A673 (cell line): ENCODE measurements at regions not wholly inside any gene's neighbourhood (a gene's known extent, or its start where the extent isn't known, plus 50 kb on each side); places are given as distances from the start of the nearest gene placed in this dataset.

Experiments
- EZH2 ChIP-seq: fragments of 200-600 bp; sonication (generic); IDR thresholded peaks from 2 replicates; pipeline ENCODE4 v1.6.1; 2017; ENCODE audit warnings: borderline replicate concordance, low read depth, mild to moderate bottlenecking, mixed read lengths, antibody characterized with exemption, low read length; ENCODE audit not compliant: poor library complexity, severe bottlenecking
- TF ChIP-seq, protein P1 (sequence below): fragments of 300-800, 200-600 bp; sonication (generic); conservative IDR thresholded peaks from 2 replicates; pipeline ENCODE4 v1.5.1; 2017; ENCODE audit warnings: low read depth, mild to moderate bottlenecking, antibody characterized with exemption, low read length, moderate library complexity, mixed read lengths

DNA sequence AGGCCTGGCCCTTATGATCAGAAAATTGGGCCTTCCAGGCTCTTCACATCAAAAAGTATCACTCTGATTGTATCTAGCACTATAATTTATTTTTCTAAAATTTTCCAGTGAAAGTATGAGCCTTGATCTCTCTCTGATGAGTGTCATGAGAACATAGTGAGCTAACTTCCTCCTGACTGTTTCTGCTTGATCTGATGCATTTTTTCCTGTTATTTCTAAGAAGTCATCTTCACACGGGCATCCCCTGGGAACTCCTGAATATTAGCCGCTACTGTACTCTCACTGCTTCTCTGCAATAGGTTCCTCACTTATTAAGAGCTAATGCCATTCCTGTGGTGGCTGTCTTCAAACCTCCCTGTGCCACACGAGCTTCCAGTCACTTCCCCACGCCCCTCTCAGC, 63.1 kb upstream of the ZPBP start:
- TF ChIP-seq, protein P1, sequence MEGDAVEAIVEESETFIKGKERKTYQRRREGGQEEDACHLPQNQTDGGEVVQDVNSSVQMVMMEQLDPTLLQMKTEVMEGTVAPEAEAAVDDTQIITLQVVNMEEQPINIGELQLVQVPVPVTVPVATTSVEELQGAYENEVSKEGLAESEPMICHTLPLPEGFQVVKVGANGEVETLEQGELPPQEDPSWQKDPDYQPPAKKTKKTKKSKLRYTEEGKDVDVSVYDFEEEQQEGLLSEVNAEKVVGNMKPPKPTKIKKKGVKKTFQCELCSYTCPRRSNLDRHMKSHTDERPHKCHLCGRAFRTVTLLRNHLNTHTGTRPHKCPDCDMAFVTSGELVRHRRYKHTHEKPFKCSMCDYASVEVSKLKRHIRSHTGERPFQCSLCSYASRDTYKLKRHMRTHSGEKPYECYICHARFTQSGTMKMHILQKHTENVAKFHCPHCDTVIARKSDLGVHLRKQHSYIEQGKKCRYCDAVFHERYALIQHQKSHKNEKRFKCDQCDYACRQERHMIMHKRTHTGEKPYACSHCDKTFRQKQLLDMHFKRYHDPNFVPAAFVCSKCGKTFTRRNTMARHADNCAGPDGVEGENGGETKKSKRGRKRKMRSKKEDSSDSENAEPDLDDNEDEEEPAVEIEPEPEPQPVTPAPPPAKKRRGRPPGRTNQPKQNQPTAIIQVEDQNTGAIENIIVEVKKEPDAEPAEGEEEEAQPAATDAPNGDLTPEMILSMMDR, result no peak
- TF ChIP-seq EZH2, result no peak
